ENCODE measurements at regions not wholly inside any gene's neighbourhood (a gene's known extent, or its start where the extent isn't known, plus 50 kb on each side); places are given as distances from the start of the nearest gene placed in this dataset.
"Not testable (repeated sequence)": the region's sequence is repeated elsewhere in the genome, so short reads cannot be mapped to it uniquely, and the experiment has no call there.

DNA sequence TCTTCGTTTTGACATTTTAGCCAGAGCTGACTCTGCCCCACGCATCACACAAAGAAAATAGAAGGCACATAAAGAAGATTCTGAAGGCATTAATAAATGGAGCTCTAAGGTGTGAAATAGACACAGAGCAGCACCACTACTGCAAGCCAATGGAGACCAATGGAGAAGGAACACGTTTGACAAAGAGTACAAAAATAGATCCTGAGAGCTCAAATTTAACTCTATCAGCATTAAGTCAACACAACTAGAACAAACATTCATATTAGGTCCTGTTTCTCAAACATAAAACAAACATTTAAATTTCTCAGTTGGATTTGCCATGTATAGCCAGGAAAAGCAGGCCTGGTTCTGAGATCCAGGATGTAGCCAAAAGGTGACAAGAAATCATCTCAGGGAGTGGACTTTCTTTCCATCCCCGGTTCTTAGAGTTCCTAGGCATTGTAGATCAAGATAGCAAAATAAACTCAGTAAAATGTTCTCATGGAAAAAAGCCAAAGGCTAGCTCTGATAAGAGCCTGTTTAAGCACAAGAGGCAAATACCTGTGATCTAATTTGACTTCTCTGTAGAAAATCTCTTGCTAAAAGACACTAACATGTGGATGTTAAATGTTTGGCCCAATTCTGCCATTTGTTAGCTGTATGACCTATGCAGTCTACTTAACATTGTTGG, 174.2 kb upstream of the VIPR2 start:
- H3K4me3 ChIP-seq (ENCODE audit: low read depth, low read length): no peak overlapping the region
- TF ChIP-seq, protein P1, sequence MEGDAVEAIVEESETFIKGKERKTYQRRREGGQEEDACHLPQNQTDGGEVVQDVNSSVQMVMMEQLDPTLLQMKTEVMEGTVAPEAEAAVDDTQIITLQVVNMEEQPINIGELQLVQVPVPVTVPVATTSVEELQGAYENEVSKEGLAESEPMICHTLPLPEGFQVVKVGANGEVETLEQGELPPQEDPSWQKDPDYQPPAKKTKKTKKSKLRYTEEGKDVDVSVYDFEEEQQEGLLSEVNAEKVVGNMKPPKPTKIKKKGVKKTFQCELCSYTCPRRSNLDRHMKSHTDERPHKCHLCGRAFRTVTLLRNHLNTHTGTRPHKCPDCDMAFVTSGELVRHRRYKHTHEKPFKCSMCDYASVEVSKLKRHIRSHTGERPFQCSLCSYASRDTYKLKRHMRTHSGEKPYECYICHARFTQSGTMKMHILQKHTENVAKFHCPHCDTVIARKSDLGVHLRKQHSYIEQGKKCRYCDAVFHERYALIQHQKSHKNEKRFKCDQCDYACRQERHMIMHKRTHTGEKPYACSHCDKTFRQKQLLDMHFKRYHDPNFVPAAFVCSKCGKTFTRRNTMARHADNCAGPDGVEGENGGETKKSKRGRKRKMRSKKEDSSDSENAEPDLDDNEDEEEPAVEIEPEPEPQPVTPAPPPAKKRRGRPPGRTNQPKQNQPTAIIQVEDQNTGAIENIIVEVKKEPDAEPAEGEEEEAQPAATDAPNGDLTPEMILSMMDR (conservative IDR thresholded peaks at IDR 0.05; ENCODE audit: low read depth, low read length): no peak
- DNase-seq (ENCODE audit: low read depth): no peak

DNA sequence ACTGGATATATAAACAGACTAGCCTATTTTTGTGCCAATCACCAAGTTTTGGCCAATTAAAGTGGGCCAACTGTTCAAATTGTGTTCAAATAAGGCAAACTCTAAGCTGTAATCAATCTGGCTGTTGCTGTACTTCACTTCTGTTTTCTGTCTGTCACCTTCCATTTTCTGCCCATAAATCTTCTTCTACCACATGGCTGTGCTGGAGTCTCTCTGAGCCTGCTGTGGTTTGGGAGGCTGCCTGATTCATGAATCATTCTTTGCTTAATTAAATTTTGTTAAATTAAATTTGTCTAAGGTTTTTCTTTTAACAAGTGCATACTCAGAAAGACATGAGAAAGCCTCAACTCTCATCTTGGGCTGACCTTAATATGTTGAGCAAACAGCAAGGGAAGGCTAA, 172.6 kb upstream of the VIPR2 start:
- no peak for DNase-seq (ENCODE audit: low read depth)
- no peak overlapping the region for H3K4me3 ChIP-seq (ENCODE audit: low read depth, low read length)
- TF ChIP-seq, protein P1 (conservative IDR thresholded peaks at IDR 0.05; ENCODE audit: low read depth, low read length): no peak

DNA sequence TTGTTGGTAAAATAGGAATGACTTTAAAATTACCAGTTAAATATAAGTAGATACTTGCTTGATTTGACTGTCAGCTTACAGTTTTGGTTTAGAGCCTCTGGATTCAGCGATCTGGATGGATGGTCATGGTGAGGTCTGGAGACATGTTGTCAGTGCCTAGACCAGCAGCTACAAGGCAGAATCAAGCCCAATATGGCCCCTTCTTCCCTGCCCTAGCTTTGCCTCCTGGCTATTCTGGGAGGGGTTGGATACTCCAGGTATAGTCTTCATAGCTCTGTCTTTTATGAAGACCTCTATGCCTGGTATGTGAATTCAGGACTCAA, 166.5 kb upstream of the VIPR2 start:
- no peak for DNase-seq (ENCODE audit: low read depth)
- H3K4me3 ChIP-seq (ENCODE audit: low read depth, low read length): no peak overlapping the region
- TF ChIP-seq, protein P1 (conservative IDR thresholded peaks at IDR 0.05; ENCODE audit: low read depth, low read length): no peak

DNA sequence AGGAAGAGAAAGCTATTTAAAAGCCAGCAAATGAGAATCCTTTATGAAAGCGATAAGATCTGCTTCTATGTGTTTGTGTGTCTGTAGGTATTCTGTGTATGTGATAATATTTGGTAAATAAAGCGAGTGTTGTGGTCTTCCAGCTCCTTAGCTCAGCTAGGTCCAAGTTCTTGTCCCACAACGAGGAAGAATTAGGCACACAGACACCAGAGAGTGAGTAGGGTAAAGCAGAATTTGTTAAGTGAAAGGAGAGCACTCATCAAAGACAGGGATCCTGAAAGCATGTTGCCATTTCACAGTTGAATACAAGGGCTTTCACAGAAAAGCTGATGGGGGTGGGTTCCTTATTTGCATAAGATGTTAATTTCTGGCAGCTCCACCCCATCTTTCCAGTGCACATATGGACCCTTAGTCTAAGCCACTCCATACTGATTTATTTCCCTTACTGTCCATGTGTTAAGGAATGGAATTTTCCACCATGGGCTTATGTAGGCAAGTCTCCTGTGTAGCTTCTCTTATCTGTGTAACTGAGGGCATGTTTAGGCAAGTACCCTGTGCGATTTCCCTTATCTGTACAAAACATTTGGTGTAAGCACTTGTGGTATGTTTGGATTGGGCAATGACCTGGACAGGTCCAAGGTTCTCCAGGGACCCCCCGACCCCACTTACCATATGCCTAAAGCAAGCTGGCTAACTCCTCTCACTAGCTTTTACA, 165.9 kb upstream of the VIPR2 start:
- TF ChIP-seq, protein P1 (conservative IDR thresholded peaks at IDR 0.05; ENCODE audit: low read depth, low read length): no peak
- no peak overlapping the region for H3K4me3 ChIP-seq (ENCODE audit: low read depth, low read length)
- DNase-seq (ENCODE audit: low read depth): no peak

DNA sequence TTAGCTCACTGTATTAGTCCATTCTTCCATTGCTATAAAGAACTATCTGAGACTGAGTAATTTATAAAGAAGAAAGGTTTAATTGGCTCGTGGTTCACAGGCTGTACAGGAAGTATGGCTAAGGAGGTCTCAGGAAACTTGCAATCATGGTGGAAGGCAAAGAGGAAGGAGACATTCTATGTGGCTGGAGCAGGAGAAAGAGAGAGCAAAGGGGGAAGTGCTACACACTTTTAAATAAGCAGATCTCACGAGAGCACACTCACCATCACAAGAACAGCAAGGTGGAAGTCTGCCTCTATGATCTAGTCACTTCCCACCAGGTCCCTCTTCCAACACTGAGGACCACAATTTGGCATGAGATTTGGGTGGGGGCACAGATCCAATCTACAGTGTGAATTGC, 164.5 kb upstream of the VIPR2 start:
- H3K4me3 ChIP-seq (ENCODE audit: low read depth, low read length); DNase-seq (ENCODE audit: low read depth): not testable (repeated sequence)

DNA sequence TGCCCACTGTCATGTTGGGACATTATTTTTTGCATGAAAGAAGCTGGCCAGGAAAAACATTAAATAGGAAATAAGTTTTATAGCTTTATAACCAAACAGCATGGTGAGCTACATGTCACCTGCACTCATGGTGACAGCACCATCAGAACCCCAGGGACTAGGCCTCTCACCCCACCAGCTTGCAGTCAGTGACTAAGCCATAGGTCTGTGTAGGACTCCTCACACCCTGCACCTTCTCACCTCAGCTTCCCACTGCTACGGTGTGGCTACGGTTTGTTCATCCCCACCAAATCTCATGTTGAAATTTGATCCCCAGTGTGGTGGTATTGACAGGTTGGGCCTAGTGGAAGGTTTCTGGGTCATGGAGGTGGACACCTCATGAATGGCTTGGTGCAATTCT, 161.3 kb upstream of the VIPR2 start:
- H3K4me3 ChIP-seq (ENCODE audit: low read depth, low read length): no peak overlapping the region
- TF ChIP-seq, protein P1 (conservative IDR thresholded peaks at IDR 0.05; ENCODE audit: low read depth, low read length): no peak
- no peak for DNase-seq (ENCODE audit: low read depth)

DNA sequence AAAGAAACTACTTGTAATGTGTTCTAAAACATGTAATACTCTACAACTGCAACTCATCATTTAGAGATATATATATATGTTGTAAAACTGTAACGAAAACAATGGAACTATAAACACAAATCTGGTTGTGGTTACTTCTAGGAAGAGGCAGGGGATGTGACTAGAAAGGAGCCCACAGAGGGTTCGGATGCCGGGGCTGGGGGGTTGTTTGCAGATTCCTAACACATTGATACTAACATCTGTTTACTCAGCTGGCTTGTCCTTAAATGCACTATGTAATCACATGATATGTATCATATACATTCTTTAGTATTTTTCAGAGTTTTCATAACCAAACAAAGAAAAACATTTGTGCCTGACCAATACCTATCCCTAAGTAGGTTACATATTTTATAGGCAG, 160.5 kb upstream of the VIPR2 start:
- not testable (repeated sequence) for H3K4me3 ChIP-seq (ENCODE audit: low read depth, low read length); DNase-seq (ENCODE audit: low read depth)

DNA sequence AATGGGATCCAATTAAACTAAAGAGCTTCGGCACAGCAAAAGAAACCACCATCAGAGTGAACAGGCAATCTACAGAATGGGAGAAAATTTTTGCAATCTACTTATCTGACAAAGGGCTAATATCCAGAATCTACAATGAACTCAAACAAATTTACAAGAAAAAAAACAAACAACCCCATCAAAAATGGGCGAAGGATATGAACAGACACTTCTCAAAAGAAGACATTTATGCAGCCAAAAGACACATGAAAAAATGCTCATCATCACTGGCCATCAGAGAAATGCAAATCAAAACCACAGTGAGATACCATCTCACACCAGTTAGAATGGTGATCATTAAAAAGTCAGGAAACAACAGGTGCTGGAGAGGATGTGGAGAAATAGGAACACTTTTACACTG, 158.8 kb upstream of the VIPR2 start:
- not testable (repeated sequence) for H3K4me3 ChIP-seq (ENCODE audit: low read depth, low read length); DNase-seq (ENCODE audit: low read depth)

Measured in epithelial cell of proximal tubule (primary cell).